ENCODE measurements at regions not wholly inside any gene's neighbourhood (a gene's known extent, or its start where the extent isn't known, plus 50 kb on each side); places are given as distances from the start of the nearest gene placed in this dataset.

DNA sequence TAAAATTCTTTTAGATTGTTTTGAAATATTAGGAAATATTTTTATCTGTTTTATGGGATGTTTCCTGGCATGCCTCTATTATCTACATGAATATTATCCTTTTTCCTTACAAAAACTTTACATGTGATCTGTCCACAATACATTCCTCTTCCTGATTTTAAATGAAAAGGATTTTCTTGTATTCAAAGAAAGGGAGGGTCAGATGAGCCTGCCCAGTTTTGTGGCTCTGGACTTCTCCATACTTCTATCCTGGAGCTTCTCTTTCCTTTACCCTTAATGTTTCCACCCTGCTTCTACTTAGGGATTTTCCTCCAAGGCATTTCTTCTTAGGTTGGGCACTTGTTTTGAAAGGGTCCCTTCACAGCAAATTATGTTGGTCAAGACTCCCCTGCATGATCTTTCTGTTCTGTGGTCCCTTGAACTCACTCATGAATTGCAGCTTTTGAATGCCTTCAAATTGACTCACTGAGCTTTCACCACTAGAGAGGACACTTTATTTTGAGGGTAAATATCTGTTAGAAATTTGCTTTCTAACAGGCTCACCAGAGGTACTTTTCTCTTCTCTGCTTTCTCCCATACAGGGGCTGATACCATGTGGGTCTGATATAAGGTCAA lies 104.9 kb downstream of the CENPW start:
- H3K9ac ChIP-seq (ENCODE audit: low read depth, low read length, poor library complexity, severe bottlenecking) = no peak overlapping the region
- no peak overlapping the region for H2AFZ ChIP-seq (ENCODE audit: low read length)
- H3K9me3 ChIP-seq (ENCODE audit: insufficient read depth, low read depth, low read length) = no peaks in the 10 kb centered on the region
- H3K9me2 ChIP-seq (replicated peaks; ENCODE audit: low read depth, low read length) = no peaks in the 10 kb centered on the region
- H3K36me3 ChIP-seq (ENCODE audit: insufficient read depth, low read length) = no peaks in the 10 kb centered on the region
- H3K79me2 ChIP-seq (ENCODE audit: insufficient read depth, low read length) = no peaks in the 10 kb centered on the region
- H3K4me3 ChIP-seq (ENCODE audit: low read length, poor library complexity, severe bottlenecking) = no peak overlapping the region
- H3F3A ChIP-seq (ENCODE audit: low read depth) = no peaks in the 10 kb centered on the region
- H4K20me1 ChIP-seq (ENCODE audit: insufficient read depth, low read length, poor library complexity, severe bottlenecking) = no peaks in the 10 kb centered on the region
- H3K27me3 ChIP-seq (ENCODE audit: insufficient read depth, low read length, poor library complexity, severe bottlenecking) = no peaks in the 10 kb centered on the region
- TF ChIP-seq, protein P1, sequence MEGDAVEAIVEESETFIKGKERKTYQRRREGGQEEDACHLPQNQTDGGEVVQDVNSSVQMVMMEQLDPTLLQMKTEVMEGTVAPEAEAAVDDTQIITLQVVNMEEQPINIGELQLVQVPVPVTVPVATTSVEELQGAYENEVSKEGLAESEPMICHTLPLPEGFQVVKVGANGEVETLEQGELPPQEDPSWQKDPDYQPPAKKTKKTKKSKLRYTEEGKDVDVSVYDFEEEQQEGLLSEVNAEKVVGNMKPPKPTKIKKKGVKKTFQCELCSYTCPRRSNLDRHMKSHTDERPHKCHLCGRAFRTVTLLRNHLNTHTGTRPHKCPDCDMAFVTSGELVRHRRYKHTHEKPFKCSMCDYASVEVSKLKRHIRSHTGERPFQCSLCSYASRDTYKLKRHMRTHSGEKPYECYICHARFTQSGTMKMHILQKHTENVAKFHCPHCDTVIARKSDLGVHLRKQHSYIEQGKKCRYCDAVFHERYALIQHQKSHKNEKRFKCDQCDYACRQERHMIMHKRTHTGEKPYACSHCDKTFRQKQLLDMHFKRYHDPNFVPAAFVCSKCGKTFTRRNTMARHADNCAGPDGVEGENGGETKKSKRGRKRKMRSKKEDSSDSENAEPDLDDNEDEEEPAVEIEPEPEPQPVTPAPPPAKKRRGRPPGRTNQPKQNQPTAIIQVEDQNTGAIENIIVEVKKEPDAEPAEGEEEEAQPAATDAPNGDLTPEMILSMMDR (conservative IDR thresholded peaks at IDR 0.05; ENCODE audit: low read length) = no peak
- TF ChIP-seq EZH2phosphoT487 (IDR thresholded peaks at IDR 0.05; ENCODE audit: borderline replicate concordance) = no peak
- no peaks in the 10 kb centered on the region for H3K4me1 ChIP-seq (ENCODE audit: insufficient read depth, low read length, poor library complexity, severe bottlenecking)
- no peak overlapping the region for H3K4me2 ChIP-seq (ENCODE audit: low read depth, low read length, poor library complexity, severe bottlenecking)

DNA sequence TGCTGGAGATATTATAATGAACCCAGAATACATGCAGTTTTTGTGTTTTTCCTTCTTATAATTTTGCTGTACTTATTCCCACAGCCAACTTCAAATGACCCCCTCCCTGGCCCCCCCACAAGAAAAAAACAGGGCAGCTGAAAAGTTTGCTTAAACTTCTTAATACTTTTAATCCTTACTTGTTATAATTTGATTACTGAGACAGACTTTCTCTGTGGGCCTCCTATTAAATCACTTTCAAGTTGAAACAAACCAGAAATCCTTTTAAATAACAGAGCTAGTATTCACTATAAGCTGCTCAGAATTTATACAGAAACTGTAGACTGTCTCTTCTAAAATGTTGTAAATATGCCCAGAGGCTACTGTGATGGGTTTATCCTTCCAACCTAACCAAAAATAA lies 106.3 kb downstream of the CENPW start:
- no peaks in the 10 kb centered on the region for H3K9me2 ChIP-seq (replicated peaks; ENCODE audit: low read depth, low read length)
- H3K79me2 ChIP-seq (ENCODE audit: insufficient read depth, low read length) = no peaks in the 10 kb centered on the region
- no peak overlapping the region for H3K4me2 ChIP-seq (ENCODE audit: low read depth, low read length, poor library complexity, severe bottlenecking)
- no peaks in the 10 kb centered on the region for H4K20me1 ChIP-seq (ENCODE audit: insufficient read depth, low read length, poor library complexity, severe bottlenecking)
- H2AFZ ChIP-seq (ENCODE audit: low read length) = no peak overlapping the region
- TF ChIP-seq, protein P1 (conservative IDR thresholded peaks at IDR 0.05; ENCODE audit: low read length) = no peak
- no peak for TF ChIP-seq EZH2phosphoT487 (IDR thresholded peaks at IDR 0.05; ENCODE audit: borderline replicate concordance)
- no peaks in the 10 kb centered on the region for H3K36me3 ChIP-seq (ENCODE audit: insufficient read depth, low read length)
- no peak overlapping the region for H3K4me3 ChIP-seq (ENCODE audit: low read length, poor library complexity, severe bottlenecking)
- no peaks in the 10 kb centered on the region for H3F3A ChIP-seq (ENCODE audit: low read depth)
- H3K27me3 ChIP-seq (ENCODE audit: insufficient read depth, low read length, poor library complexity, severe bottlenecking) = no peaks in the 10 kb centered on the region
- H3K9ac ChIP-seq (ENCODE audit: low read depth, low read length, poor library complexity, severe bottlenecking) = no peak overlapping the region
- H3K9me3 ChIP-seq (ENCODE audit: insufficient read depth, low read depth, low read length) = no peaks in the 10 kb centered on the region
- no peaks in the 10 kb centered on the region for H3K4me1 ChIP-seq (ENCODE audit: insufficient read depth, low read length, poor library complexity, severe bottlenecking)

DNA sequence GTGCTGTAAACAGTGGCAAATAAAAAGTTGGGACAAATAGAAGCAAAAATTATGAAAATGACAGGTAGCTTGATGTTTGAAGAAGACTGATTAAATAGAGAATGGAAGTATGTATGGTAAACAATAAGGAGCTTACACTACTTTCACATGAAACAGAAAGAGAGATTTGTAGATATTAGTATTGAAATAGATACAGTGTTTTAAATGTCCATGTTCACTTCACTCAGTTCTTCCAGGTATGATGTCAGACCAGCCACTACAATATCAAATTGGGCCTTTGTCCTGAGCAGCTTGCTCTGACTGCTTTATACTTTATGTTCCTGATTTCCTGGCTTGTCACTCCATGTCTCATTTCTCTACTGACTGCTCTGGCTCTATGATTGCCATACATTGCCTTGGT lies 107.5 kb downstream of the CENPW start:
- H3K9me3 ChIP-seq (ENCODE audit: insufficient read depth, low read depth, low read length) = no peaks in the 10 kb centered on the region
- H3K36me3 ChIP-seq (ENCODE audit: insufficient read depth, low read length) = no peaks in the 10 kb centered on the region
- no peaks in the 10 kb centered on the region for H3K9me2 ChIP-seq (replicated peaks; ENCODE audit: low read depth, low read length)
- no peak overlapping the region for H3K4me3 ChIP-seq (ENCODE audit: low read length, poor library complexity, severe bottlenecking)
- H4K20me1 ChIP-seq (ENCODE audit: insufficient read depth, low read length, poor library complexity, severe bottlenecking) = no peaks in the 10 kb centered on the region
- H2AFZ ChIP-seq (ENCODE audit: low read length) = no peak overlapping the region
- no peak for TF ChIP-seq EZH2phosphoT487 (IDR thresholded peaks at IDR 0.05; ENCODE audit: borderline replicate concordance)
- TF ChIP-seq, protein P1 (conservative IDR thresholded peaks at IDR 0.05; ENCODE audit: low read length) = no peak
- H3K9ac ChIP-seq (ENCODE audit: low read depth, low read length, poor library complexity, severe bottlenecking) = no peak overlapping the region
- H3F3A ChIP-seq (ENCODE audit: low read depth) = no peaks in the 10 kb centered on the region
- no peaks in the 10 kb centered on the region for H3K4me1 ChIP-seq (ENCODE audit: insufficient read depth, low read length, poor library complexity, severe bottlenecking)
- H3K4me2 ChIP-seq (ENCODE audit: low read depth, low read length, poor library complexity, severe bottlenecking) = no peak overlapping the region
- no peaks in the 10 kb centered on the region for H3K27me3 ChIP-seq (ENCODE audit: insufficient read depth, low read length, poor library complexity, severe bottlenecking)
- no peaks in the 10 kb centered on the region for H3K79me2 ChIP-seq (ENCODE audit: insufficient read depth, low read length)
